ENCODE measurements at regions not wholly inside any gene's neighbourhood (a gene's known extent, or its start where the extent isn't known, plus 50 kb on each side); places are given as distances from the start of the nearest gene placed in this dataset.

- POLR2A ChIA-PET, result no interaction called here
- no peak overlapping the region for H3K4me3 ChIP-seq (ENCODE audit: low read depth, low read length)
- no peak for DNase-seq
- Mint-ChIP-seq H3K4me1 (ENCODE audit: low read depth, unreplicated experiment) (no peaks in the 10 kb centered on the region), H3K4me3 (ENCODE audit: unreplicated experiment) (no peak overlapping the region), H3K27ac (ENCODE audit: unreplicated experiment) (no peak overlapping the region), H3K9me3 (ENCODE audit: unreplicated experiment) (no peaks in the 10 kb centered on the region), H3K36me3 (ENCODE audit: insufficient read depth, unreplicated experiment) (no peaks in the 10 kb centered on the region), H3K27me3 (ENCODE audit: insufficient read depth, unreplicated experiment) (peaks cover 33% of the 10 kb centered on the region)
- no peaks in the 10 kb centered on the region for H3K36me3 ChIP-seq (ENCODE audit: control insufficient read depth, insufficient read depth, low read length)
- CTCF ChIA-PET, result no interaction called here
- intact Hi-C loops (cut with micrococcal nuclease; ENCODE audit: unreplicated experiment), result no loop called here
- BruUV-seq (replicated peaks), result no TSS peak
- H3K4me1 ChIP-seq, result no peaks in the 10 kb centered on the region
- TF ChIP-seq, protein P1, sequence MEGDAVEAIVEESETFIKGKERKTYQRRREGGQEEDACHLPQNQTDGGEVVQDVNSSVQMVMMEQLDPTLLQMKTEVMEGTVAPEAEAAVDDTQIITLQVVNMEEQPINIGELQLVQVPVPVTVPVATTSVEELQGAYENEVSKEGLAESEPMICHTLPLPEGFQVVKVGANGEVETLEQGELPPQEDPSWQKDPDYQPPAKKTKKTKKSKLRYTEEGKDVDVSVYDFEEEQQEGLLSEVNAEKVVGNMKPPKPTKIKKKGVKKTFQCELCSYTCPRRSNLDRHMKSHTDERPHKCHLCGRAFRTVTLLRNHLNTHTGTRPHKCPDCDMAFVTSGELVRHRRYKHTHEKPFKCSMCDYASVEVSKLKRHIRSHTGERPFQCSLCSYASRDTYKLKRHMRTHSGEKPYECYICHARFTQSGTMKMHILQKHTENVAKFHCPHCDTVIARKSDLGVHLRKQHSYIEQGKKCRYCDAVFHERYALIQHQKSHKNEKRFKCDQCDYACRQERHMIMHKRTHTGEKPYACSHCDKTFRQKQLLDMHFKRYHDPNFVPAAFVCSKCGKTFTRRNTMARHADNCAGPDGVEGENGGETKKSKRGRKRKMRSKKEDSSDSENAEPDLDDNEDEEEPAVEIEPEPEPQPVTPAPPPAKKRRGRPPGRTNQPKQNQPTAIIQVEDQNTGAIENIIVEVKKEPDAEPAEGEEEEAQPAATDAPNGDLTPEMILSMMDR (IDR thresholded peaks at IDR 0.05; ENCODE audit: insufficient read depth in 1 of 2, low read depth in 1 of 2, low read length in 1 of 2, severe bottlenecking in 1 of 2, unreplicated experiment in 1 of 2), result no peak
- no peaks in the 10 kb centered on the region for H3K9me3 ChIP-seq
- no peaks in the 10 kb centered on the region; the same call in none of the 2 replicates for H3K27me3 ChIP-seq (replicated peaks; ENCODE audit: control insufficient read depth, insufficient read depth, low read length)
Observed at GRCh38 chr20:24382331-24382730, 87.1 kb upstream of the SYNDIG1 start.

DNA sequence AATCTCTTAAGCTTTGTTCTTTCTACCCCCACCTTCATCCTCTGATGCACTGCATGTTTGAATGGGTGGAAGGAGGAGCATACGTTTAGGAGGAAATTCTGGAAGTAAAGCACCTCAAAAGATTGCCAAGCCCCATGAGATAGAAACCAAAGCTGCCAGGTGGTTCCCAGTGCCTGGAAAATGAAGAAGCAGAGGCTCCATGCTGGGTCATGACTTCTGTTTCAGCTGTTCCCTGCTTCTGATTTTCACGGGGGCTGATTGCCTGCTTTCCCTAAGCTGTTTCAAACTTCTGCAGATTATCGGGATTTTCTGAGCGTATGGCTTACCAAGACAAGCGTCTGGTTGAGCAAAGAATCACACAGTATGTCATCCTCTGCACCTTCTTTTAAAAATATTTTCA is 87.5 kb upstream of the SYNDIG1 start:
- H3K27ac Mint-ChIP-seq (ENCODE audit: unreplicated experiment), result no peak overlapping the region
- Histone ChIP-seq H3K9me3 (no peaks in the 10 kb centered on the region), H3K4me1 (no peaks in the 10 kb centered on the region), H3K4me3 (ENCODE audit: low read depth, low read length) (no peak overlapping the region), H3K27me3 (replicated peaks; ENCODE audit: control insufficient read depth, insufficient read depth, low read length) (no peaks in the 10 kb centered on the region; the same call in none of the 2 replicates), H3K36me3 (ENCODE audit: control insufficient read depth, insufficient read depth, low read length) (no peaks in the 10 kb centered on the region)
- H3K9me3 Mint-ChIP-seq (ENCODE audit: unreplicated experiment), result no peaks in the 10 kb centered on the region
- H3K27me3 Mint-ChIP-seq (ENCODE audit: insufficient read depth, unreplicated experiment), result peaks cover 33% of the 10 kb centered on the region
- intact Hi-C loops (cut with micrococcal nuclease; ENCODE audit: unreplicated experiment), result no loop called here
- H3K36me3 Mint-ChIP-seq (ENCODE audit: insufficient read depth, unreplicated experiment), result no peaks in the 10 kb centered on the region
- ChIA-PET POLR2A (no interaction called here), CTCF (no interaction called here)
- no TSS peak for BruUV-seq (replicated peaks)
- H3K4me1 Mint-ChIP-seq (ENCODE audit: low read depth, unreplicated experiment), result no peaks in the 10 kb centered on the region
- no peak overlapping the region for H3K4me3 Mint-ChIP-seq (ENCODE audit: unreplicated experiment)
- TF ChIP-seq, protein P1 (IDR thresholded peaks at IDR 0.05; ENCODE audit: insufficient read depth in 1 of 2, low read depth in 1 of 2, low read length in 1 of 2, severe bottlenecking in 1 of 2, unreplicated experiment in 1 of 2), result no peak
- DNase-seq, result no peak

DNA sequence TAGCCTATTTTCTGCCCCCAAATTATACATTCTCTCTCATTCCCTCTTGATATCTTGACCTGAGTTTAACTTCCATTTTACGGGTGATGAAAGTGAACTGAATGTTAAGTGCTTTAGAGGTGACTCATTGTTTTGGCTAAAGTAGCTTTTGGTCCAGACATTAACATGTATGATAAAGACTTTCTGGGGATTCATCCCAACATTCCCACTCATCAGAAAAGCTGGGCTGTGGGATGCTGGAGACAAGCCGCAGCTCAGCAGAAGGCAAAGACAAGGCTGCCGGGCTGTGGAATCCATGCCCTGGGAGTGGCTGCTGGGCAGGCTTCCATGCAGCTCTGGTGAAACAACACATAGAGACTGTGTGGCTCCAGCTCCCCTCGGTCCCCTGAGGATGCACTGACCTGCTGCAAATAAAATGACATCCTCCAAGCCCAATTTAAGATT is 89.9 kb upstream of the SYNDIG1 start:
- ChIA-PET CTCF (no interaction called here), POLR2A (no interaction called here)
- no peaks in the 10 kb centered on the region for H3K4me1 Mint-ChIP-seq (ENCODE audit: low read depth, unreplicated experiment)
- no peaks in the 10 kb centered on the region; the same call in 1 of the 2 replicates for H3K27me3 ChIP-seq (replicated peaks; ENCODE audit: control insufficient read depth, insufficient read depth, low read length)
- H3K4me3 Mint-ChIP-seq (ENCODE audit: unreplicated experiment), result no peak overlapping the region
- BruUV-seq (replicated peaks), result no TSS peak
- no peak overlapping the region for H3K4me3 ChIP-seq (ENCODE audit: low read depth, low read length)
- no peaks in the 10 kb centered on the region for H3K9me3 ChIP-seq
- peaks cover 26% of the 10 kb centered on the region for H3K27me3 Mint-ChIP-seq (ENCODE audit: insufficient read depth, unreplicated experiment)
- no peaks in the 10 kb centered on the region for H3K36me3 ChIP-seq (ENCODE audit: control insufficient read depth, insufficient read depth, low read length)
- intact Hi-C loops (cut with micrococcal nuclease; ENCODE audit: unreplicated experiment), result loop anchor here (10.0 kb wide), 1 partner anchor 95 kb away; no protein-coding TSS in a partner anchor
- no peak overlapping the region for H3K27ac Mint-ChIP-seq (ENCODE audit: unreplicated experiment)
- DNase-seq, result no peak
- no peaks in the 10 kb centered on the region for H3K36me3 Mint-ChIP-seq (ENCODE audit: insufficient read depth, unreplicated experiment)
- no peaks in the 10 kb centered on the region for H3K4me1 ChIP-seq
- TF ChIP-seq, protein P1 (IDR thresholded peaks at IDR 0.05; ENCODE audit: insufficient read depth in 1 of 2, low read depth in 1 of 2, low read length in 1 of 2, severe bottlenecking in 1 of 2, unreplicated experiment in 1 of 2), result no peak
- H3K9me3 Mint-ChIP-seq (ENCODE audit: unreplicated experiment), result no peaks in the 10 kb centered on the region

All from Caco-2 (cell line).